IPS-18a (cell line): ENCODE measurements at regions not wholly inside any gene's neighbourhood (a gene's known extent, or its start where the extent isn't known, plus 50 kb on each side); places are given as distances from the start of the nearest gene placed in this dataset.
"Not testable (repeated sequence)": the region's sequence is repeated elsewhere in the genome, so short reads cannot be mapped to it uniquely, and the experiment has no call there.

Experiments
- H3K27ac ChIP-seq: one replicate; pipeline ENCODE4 v1.5.1; 2013; ENCODE audit warnings: low read length
- H3K27me3 ChIP-seq: one replicate; pipeline ENCODE4 v1.6.1; 2013; ENCODE audit warnings: mild to moderate bottlenecking, low read length; ENCODE audit not compliant: control insufficient read depth, insufficient read depth
- H3K36me3 ChIP-seq: one replicate; pipeline ENCODE4 v1.6.1; 2013; ENCODE audit warnings: low read depth, low read length; ENCODE audit not compliant: control insufficient read depth
- H3K4me1 ChIP-seq: one replicate; pipeline ENCODE4 v1.6.1; 2013; ENCODE audit warnings: low read depth, low read length; ENCODE audit not compliant: control insufficient read depth
- H3K4me3 ChIP-seq: one replicate; pipeline ENCODE4 v1.5.1; 2013; ENCODE audit warnings: low read length
- H3K9ac ChIP-seq: one replicate; pipeline ENCODE4 v1.6.1; 2013; ENCODE audit warnings: mild to moderate bottlenecking, low read length, moderate library complexity
- H3K9me3 ChIP-seq: one replicate; pipeline ENCODE4 v1.6.1; 2013; ENCODE audit warnings: low read depth, low read length; ENCODE audit not compliant: control insufficient read depth

DNA sequence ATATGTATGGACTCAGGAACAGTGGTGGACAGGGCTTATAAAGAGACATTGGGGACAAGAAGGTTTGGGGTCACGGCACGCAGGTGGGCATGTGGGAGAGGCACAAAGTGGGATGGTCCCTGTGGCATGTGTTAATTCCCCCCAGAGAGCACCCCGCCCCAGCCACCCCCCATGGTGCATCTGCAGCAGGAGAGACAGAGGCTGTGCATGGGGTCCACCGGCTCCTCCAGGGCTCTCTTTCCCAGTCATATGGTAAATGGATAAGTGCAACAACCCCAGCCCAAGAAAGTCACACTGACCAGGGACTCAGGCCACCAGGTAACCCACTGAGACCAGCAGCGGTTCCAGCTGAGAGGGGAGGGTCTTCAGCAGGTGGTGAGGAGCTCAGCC, 242.1 kb downstream of the BCL11B start:
- H3K27me3 ChIP-seq = no peaks in the 10 kb centered on the region
- H3K9ac ChIP-seq = no peak overlapping the region
- no peak overlapping the region for H3K27ac ChIP-seq
- no peaks in the 10 kb centered on the region for H3K4me1 ChIP-seq
- H3K4me3 ChIP-seq = no peak overlapping the region
- H3K9me3 ChIP-seq = no peaks in the 10 kb centered on the region
- no peaks in the 10 kb centered on the region for H3K36me3 ChIP-seq

DNA sequence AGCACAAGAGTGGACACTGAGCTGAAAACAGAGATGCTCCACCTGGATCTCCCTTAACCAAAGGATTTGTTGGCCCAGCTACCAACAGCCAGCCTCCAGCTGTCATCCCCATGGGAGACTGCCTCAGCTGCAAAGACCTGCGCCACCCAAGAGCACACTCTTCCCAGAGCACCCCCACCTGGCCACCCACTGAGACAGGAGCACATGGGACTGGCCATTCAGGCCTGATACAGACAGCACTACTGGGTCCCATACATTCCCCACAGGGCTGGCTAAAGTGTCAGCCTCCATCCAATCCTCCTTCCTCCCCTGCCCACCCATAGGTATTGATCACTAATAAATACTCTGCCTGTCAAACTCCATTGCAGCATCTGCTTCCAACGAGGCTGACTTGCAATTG, 241.5 kb downstream of the BCL11B start:
- H3K27me3 ChIP-seq = no peaks in the 10 kb centered on the region
- no peak overlapping the region for H3K27ac ChIP-seq
- peaks cover under 1% of the 10 kb centered on the region for H3K4me1 ChIP-seq

DNA sequence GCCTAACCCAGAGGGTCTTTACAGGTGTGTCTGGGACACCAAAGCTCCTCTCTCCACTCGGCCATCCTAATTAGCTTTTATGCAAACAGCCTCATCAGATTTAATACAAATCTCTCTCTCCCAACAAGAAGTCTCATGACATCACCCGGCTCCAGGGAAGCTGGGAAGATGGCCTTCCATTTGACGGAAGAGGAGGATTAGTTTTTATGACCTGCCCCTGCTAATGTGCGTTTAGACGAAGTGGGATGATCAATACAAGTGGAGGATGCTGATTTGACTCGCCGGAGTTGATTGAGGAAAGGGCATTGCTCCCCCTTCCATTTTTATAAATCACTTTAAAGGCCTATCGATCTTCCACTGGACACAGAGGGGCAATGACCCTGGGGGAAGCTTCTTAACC, 239.2 kb downstream of the BCL11B start:
- Histone ChIP-seq H3K4me1 (peaks cover 12% of the 10 kb centered on the region), H3K36me3 (no peaks in the 10 kb centered on the region), H3K9ac (no peak overlapping the region), H3K9me3 (no peaks in the 10 kb centered on the region), H3K27me3 (no peaks in the 10 kb centered on the region), H3K4me3 (no peak overlapping the region), H3K27ac (no peak overlapping the region)

More for the DNA sequence above, 241.5 kb downstream of the BCL11B start:
- H3K4me3 ChIP-seq = no peak overlapping the region
- H3K36me3 ChIP-seq = no peaks in the 10 kb centered on the region
- no peaks in the 10 kb centered on the region for H3K9me3 ChIP-seq
- H3K9ac ChIP-seq = no peak overlapping the region

DNA sequence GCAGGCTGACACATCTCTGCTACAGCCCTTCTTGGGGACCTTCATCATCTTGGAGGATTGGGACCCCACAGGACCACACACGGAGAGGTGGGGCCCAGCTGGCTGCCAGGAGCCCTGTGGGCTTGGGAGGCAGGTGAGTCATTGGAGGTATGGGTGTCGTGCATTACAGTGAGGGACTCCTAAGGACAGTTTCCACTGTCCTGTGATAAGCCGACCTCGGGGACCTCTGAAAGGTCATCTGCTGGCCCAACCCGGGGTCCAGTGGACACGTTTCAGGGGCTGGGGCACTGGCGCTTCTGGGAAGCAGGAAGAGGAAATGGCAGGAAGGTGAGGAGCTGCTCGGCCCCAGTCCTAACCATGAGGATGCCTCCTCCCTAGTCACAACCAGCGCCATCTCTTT, 238.0 kb downstream of the BCL11B start:
- no peaks in the 10 kb centered on the region for H3K9me3 ChIP-seq
- H3K9ac ChIP-seq = no peak overlapping the region
- no peak overlapping the region for H3K27ac ChIP-seq
- peaks cover 12% of the 10 kb centered on the region for H3K4me1 ChIP-seq
- no peaks in the 10 kb centered on the region for H3K27me3 ChIP-seq
- no peaks in the 10 kb centered on the region for H3K36me3 ChIP-seq
- no peak overlapping the region for H3K4me3 ChIP-seq

DNA sequence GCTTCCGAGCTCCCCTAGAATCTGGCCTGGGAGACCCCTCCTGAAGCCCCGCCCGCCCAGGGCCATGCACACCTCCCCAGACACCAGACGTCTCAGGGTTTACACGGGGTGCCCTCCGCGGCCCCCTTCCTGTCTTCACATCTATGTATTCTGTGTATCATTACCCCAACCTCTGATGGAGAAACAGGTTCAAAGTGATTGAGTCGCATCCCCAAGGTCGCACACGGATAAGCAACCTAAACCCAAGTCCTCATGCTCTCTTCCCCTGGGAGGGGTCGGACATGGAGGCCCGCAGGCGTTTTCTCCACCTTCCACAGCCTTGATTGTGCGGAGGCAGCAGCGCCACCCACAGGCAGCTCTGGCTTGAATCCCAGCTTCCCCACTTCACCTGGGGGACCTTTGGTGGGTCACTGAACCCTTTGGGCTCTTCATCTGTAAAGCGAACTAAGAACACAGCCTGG, 237.3 kb downstream of the BCL11B start:
- H3K4me1 ChIP-seq = peaks cover 12% of the 10 kb centered on the region
- H3K9ac ChIP-seq = no peak overlapping the region
- H3K27ac ChIP-seq = no peak overlapping the region
- H3K27me3 ChIP-seq = no peaks in the 10 kb centered on the region
- no peak overlapping the region for H3K4me3 ChIP-seq
- H3K9me3 ChIP-seq = no peaks in the 10 kb centered on the region
- no peaks in the 10 kb centered on the region for H3K36me3 ChIP-seq

DNA sequence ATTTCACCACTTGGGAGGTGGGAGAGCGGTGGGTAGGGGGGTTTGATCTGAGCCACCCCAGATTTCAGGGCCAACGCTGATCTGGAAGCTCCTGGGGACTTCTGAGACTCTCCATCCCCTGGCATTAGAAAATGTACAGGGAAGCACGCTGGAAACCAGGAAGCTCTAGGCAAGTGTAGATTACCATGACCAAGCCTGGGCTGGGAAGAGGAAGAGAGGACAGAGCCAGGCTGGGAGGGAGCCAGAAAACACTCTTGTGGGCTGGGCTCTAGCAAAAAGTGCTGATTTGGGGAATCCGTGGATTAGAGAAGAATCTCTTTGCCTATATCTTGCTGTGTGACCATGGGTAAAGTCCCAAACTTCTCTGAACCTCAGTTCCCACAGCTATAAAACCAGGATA, 236.7 kb downstream of the BCL11B start:
- Histone ChIP-seq H3K9ac (no peak overlapping the region), H3K4me1 (peaks cover 12% of the 10 kb centered on the region), H3K27ac (no peak overlapping the region), H3K4me3 (no peak overlapping the region), H3K9me3 (no peaks in the 10 kb centered on the region), H3K27me3 (no peaks in the 10 kb centered on the region), H3K36me3 (no peaks in the 10 kb centered on the region)

DNA sequence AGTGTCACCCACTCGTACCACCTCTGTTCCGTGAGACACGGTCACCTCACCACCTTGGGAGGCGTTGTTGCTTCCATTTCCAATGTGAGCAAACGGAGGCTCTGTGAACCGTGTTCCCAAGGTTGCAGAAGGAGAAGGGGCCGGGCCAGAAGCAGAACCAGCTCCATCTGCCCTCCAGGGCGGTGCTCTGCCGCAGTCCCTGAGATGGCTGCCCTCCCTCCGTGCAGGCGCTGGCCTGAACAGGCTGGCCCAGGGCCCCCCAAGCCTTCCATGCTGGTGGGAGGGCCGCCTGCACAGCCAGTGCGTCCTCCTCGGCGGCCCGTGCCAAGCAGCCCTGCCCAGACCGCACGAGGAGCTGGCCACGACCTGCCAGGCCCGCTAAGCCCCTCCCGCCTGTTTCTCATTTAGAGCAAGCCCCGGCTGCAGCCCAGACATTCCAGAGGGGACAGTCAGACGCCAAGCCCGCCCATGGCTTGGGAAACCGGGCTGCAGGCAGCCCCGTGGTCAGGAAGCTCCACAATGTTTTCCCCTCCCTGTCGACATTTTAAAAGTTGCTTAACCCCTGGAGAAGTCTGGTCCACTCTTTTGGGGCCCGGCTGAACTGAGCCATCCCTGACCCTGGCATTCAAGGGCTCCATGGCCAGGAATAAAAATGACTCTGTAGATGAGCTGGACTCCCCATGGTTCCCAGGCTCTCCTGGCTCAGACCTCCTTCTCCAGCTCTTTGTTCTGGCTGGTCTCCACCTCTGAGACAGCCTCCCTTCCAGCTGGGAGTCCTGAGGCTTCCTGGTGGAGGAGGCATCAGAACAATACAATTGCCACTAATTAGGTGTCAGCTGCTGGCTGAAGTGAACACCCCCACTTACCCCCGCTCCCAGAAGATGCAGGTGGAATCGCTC, 236.0 kb downstream of the BCL11B start:
- no peak overlapping the region for H3K27ac ChIP-seq
- H3K9me3 ChIP-seq = no peaks in the 10 kb centered on the region
- H3K9ac ChIP-seq = peak overlapping the region; percentile 33
- no peaks in the 10 kb centered on the region for H3K27me3 ChIP-seq
- no peaks in the 10 kb centered on the region for H3K36me3 ChIP-seq
- H3K4me1 ChIP-seq = peaks cover 15% of the 10 kb centered on the region
- peak overlapping the region; percentile 36 for H3K4me3 ChIP-seq

DNA sequence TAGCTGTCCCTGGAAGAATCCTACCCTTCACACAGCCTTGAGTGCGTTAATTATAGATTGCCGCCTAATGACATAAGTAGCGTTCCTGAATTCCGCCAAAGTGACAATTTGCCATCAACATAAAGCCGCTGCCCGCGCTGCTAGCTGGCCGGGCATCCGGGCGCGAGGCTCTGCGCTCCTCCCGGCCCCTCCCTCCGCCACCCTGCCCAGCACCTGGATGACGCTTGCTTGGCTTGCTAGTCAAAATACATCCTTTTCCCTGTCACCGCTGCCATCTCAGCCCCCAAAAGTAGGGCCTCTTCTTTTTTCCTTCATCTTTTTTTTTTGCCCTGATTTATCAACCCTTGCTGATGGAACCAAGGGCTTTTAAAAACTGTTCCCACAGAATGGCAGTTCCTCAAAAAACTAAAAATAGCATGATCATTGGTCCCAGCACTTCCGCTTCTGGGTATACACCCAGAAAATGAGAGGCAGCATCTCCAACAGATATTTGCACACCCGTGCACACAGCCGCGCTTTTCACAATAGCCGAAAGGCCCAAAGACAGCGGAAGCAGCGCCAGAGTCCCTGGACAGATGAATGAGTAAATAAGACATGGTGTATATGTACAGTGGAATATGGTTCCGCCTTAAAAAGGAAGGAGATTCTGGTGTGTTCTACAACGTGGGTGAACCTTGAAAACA, 235.2 kb downstream of the BCL11B start:
- H3K27ac ChIP-seq = no peak overlapping the region
- no peaks in the 10 kb centered on the region for H3K36me3 ChIP-seq
- H3K27me3 ChIP-seq = no peaks in the 10 kb centered on the region
- H3K4me3 ChIP-seq = peak overlapping the region; percentile 36
- peak overlapping the region; percentile 33 for H3K9ac ChIP-seq
- H3K9me3 ChIP-seq = no peaks in the 10 kb centered on the region
- H3K4me1 ChIP-seq = peaks cover 15% of the 10 kb centered on the region

DNA sequence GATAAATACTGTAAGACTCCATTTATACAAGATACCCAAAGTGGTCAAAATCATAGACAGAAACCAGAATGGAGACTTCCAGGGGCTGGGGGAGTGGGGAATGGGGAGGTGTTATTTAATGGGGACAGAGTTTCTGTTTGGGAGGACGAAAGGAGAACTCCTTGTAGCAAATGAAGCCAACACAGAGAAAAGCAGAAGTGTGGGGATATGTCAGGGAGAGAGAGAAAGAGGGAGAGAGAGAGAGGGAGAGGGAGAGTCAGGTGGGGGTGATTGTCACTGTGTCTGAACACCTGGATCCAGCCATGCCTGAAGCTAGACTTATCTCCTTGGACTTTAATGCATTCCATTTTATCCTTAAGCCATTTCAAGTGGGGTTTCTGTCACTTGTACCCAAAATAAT, 234.7 kb downstream of the BCL11B start:
- not testable (repeated sequence) for H3K9me3 ChIP-seq, H3K27ac ChIP-seq, H3K27me3 ChIP-seq, H3K4me3 ChIP-seq, H3K9ac ChIP-seq, H3K36me3 ChIP-seq
- H3K4me1 ChIP-seq = peaks cover 15% of the 10 kb centered on the region

DNA sequence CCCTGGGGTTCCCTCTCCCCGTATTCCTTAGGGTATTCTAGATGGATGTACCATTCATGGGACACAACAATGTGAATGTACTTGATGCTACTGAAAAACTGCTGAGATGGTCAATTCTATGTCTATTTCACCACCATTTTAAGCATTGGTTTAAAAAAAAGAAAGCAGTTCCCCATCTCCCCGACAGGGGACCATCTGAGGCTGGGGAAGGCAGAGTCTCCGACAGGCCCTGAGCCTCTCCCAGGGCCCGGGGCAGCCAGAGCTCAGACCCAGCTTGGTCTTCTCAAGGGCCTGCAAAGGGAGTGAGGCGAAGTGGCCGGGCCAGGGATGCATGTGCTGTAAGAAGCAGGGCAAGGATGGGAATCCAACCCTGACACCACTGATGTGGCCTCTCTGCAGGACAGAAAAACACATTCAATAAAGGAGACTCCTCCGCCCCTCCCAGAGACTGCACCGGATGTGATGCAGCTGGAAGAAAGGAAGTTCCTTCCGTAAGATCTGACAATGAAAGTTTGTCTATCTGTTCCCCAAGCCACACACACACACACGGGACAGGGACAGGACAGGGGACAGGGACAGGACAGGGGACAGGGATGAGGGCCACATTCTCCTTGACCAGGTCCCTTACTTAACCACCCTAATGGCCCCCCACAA, 234.1 kb downstream of the BCL11B start:
- Histone ChIP-seq H3K4me3 (no peak overlapping the region), H3K27me3 (no peaks in the 10 kb centered on the region), H3K36me3 (no peaks in the 10 kb centered on the region), H3K9ac (no peak overlapping the region), H3K4me1 (peaks cover 15% of the 10 kb centered on the region), H3K27ac (no peak overlapping the region), H3K9me3 (no peaks in the 10 kb centered on the region)

DNA sequence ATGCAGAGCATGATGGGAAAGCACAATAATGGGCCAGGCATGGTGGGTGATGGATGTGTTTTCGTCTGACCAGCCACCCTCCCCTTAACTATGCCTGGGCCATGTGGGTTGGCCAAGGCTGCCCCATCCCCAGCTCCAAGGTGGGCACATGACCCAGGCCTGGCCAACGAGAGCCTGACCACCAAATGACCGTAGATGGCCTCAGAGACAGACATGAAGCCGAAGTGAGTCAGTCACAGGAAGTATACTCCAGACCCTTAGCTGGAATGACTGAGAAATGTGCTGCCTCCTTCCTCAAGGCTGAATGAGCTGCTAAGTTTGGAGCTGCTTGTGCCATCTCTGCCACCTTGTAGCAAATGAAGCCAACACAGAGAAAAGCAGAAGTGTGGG, 233.6 kb downstream of the BCL11B start:
- no peak overlapping the region for H3K4me3 ChIP-seq
- no peaks in the 10 kb centered on the region for H3K36me3 ChIP-seq
- H3K4me1 ChIP-seq = peaks cover 15% of the 10 kb centered on the region
- no peak overlapping the region for H3K9ac ChIP-seq
- no peaks in the 10 kb centered on the region for H3K27me3 ChIP-seq
- H3K27ac ChIP-seq = no peak overlapping the region
- H3K9me3 ChIP-seq = no peaks in the 10 kb centered on the region
